ENCODE measurements at regions not wholly inside any gene's neighbourhood (a gene's known extent, or its start where the extent isn't known, plus 50 kb on each side); places are given as distances from the start of the nearest gene placed in this dataset.

DNA sequence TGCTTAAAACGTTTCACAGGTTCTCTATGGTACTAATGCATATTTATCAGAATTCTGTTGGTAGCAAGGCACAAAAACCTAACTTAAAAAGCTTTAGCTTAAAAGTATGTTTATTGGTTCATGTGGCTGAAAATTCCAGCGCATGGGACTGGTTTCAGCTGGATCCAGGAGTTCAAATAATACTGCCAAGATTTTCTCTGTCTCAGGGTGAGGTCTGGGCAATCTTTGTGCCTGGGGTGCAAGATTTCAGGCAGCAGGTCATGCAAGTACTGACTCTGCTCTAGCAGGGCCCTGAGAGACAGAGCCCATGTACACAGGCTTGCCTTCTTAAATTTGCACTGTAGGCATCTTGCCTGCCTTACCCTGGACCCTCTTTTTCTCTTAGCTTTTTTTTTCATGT lies 134.2 kb upstream of the GAS1 start:
- Histone ChIP-seq H3K4me3 (replicated peaks in 1 of 3; ENCODE audit: insufficient read depth in 1 of 3, low read depth in 1 of 3, low read length in 3 of 3) (no peak overlapping the region), H3K9me1 (replicated peaks; ENCODE audit: control insufficient read depth, extremely low read depth, insufficient read depth, low read length) (no peaks in the 10 kb centered on the region), H3K9ac (replicated peaks; ENCODE audit: extremely low read depth, insufficient read depth, low read length) (no peak overlapping the region), H3K4me2 (ENCODE audit: insufficient read depth, low read length) (no peak overlapping the region), H3K79me2 (ENCODE audit: control insufficient read depth, insufficient read depth, low read length) (no peaks in the 10 kb centered on the region), H3K27me3 (ENCODE audit: control insufficient read depth in 2 of 2, insufficient read depth in 2 of 2, low read length in 2 of 2) (no peaks in the 10 kb centered on the region), H2AFZ (ENCODE audit: low read depth, low read length) (no peak overlapping the region), H3K36me3 (ENCODE audit: control insufficient read depth in 2 of 2, extremely low read depth in 1 of 2, insufficient read depth in 2 of 2, low read length in 2 of 2) (no peaks in the 10 kb centered on the region), H3K27ac (ENCODE audit: insufficient read depth, low read depth, low read length) (no peak overlapping the region), H4K20me1 (replicated peaks; ENCODE audit: control insufficient read depth, extremely low read depth, insufficient read depth, low read length) (no peaks in the 10 kb centered on the region), H3K4me1 (ENCODE audit: control insufficient read depth, extremely low read depth, insufficient read depth, low read length) (no peaks in the 10 kb centered on the region), H3K9me3 (replicated peaks; ENCODE audit: control insufficient read depth, insufficient read depth, low read length) (peaks cover 3% of the 10 kb centered on the region)
- DNase-seq (ENCODE audit: low read depth, low spot score) (no peak), FAIRE-seq (no peak)
- intact Hi-C loops (cut with micrococcal nuclease) (no loop called here), dilution Hi-C loops (cut with MboI; ENCODE audit: extremely low pct_ligation_motif_present, low sequenced_read_pairs) (no loop called here)
- no TSS peak for BruUV-seq (replicated peaks)
- POLR2A ChIA-PET, result no interaction called here
- TF ChIP-seq MYC (IDR thresholded peaks at IDR 0.05; ENCODE audit: low read depth, low read length) (no peak), POLR2A (IDR thresholded peaks at IDR 0.05; ENCODE audit: low read depth, low read length) (no peak), FOS (IDR thresholded peaks at IDR 0.05; ENCODE audit: borderline replicate concordance, insufficient read depth, low read length) (no peak), GATA2 (IDR thresholded peaks at IDR 0.05; ENCODE audit: insufficient read depth, insufficient read length, low read depth, low read length) (no peak), POLR2AphosphoS5 (IDR thresholded peaks at IDR 0.05; ENCODE audit: insufficient read depth, low read depth, low read length) (no peak), EZH2 (IDR thresholded peaks at IDR 0.05; ENCODE audit: borderline replicate concordance, low read depth, low read length, severe bottlenecking) (no peak)
- TF ChIP-seq, protein P1, sequence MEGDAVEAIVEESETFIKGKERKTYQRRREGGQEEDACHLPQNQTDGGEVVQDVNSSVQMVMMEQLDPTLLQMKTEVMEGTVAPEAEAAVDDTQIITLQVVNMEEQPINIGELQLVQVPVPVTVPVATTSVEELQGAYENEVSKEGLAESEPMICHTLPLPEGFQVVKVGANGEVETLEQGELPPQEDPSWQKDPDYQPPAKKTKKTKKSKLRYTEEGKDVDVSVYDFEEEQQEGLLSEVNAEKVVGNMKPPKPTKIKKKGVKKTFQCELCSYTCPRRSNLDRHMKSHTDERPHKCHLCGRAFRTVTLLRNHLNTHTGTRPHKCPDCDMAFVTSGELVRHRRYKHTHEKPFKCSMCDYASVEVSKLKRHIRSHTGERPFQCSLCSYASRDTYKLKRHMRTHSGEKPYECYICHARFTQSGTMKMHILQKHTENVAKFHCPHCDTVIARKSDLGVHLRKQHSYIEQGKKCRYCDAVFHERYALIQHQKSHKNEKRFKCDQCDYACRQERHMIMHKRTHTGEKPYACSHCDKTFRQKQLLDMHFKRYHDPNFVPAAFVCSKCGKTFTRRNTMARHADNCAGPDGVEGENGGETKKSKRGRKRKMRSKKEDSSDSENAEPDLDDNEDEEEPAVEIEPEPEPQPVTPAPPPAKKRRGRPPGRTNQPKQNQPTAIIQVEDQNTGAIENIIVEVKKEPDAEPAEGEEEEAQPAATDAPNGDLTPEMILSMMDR (IDR thresholded peaks at IDR 0.05; ENCODE audit: extremely low read depth in 1 of 2, insufficient read depth in 1 of 2, low read depth in 1 of 2, low read length in 2 of 2), result no peak
- TF ChIP-seq, protein P2, sequence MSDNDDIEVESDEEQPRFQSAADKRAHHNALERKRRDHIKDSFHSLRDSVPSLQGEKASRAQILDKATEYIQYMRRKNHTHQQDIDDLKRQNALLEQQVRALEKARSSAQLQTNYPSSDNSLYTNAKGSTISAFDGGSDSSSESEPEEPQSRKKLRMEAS (IDR thresholded peaks at IDR 0.05; ENCODE audit: insufficient read depth, insufficient read length), result no peak
- CTCF ChIA-PET, result no interaction called here

Data from endothelial cell of umbilical vein (primary cell).